ENCODE measurements at regions not wholly inside any gene's neighbourhood (a gene's known extent, or its start where the extent isn't known, plus 50 kb on each side); places are given as distances from the start of the nearest gene placed in this dataset.

GRCh38 chr20:18986146-18986830 lies 172.7 kb downstream of the SCP2D1 start:
- TF ChIP-seq EZH2 (IDR thresholded peaks at IDR 0.05; ENCODE audit: low read length) (no peak), CTCF (optimal IDR thresholded peaks at IDR 0.05 in 1 of 3, IDR thresholded peaks at IDR 0.05 in 1 of 3, conservative IDR thresholded peaks at IDR 0.05 in 1 of 3; ENCODE audit: extremely low read depth in 1 of 3, insufficient read depth in 2 of 3, low read length in 3 of 3) (no peak)
